Adrenal gland (tissue), 5 donors: ENCODE measurements at regions not wholly inside any gene's neighbourhood (a gene's known extent, or its start where the extent isn't known, plus 50 kb on each side); places are given as distances from the start of the nearest gene placed in this dataset.

Source experiments
- POLR2A ChIP-seq, 2 donors: fragments of 450-650 bp; IDR thresholded peaks; one replicate each; pipeline ENCODE4 v1.6.1; 2017; ENCODE audit warnings: antibody characterized with exemption in 2 of 2, mild to moderate bottlenecking in 2 of 2, moderate library complexity in 1 of 2
- TF ChIP-seq, protein P1 (sequence below), 6 experiments: fragments of 450-650 bp in 4 of 6; fragments of 200-600 bp in 2 of 6; sonication (generic) in 1 of 6; IDR thresholded peaks; 1 replicate in 5 of 6; 2 replicates in 1 of 6; pipeline versions ENCODE4 v1.5.1 to v1.8.0; 2016 to 2021; ENCODE audit warnings: antibody characterized with exemption in 6 of 6, mild to moderate bottlenecking in 2 of 6, moderate library complexity in 1 of 6
- donor health status: DM: no; HTN: no; CAD: no.

GRCh38 chr12:90499795-90500194, 455.2 kb downstream of the CCER1 start:
- no peak for TF ChIP-seq POLR2A (IDR thresholded peaks at IDR 0.05)
- TF ChIP-seq, protein P1, sequence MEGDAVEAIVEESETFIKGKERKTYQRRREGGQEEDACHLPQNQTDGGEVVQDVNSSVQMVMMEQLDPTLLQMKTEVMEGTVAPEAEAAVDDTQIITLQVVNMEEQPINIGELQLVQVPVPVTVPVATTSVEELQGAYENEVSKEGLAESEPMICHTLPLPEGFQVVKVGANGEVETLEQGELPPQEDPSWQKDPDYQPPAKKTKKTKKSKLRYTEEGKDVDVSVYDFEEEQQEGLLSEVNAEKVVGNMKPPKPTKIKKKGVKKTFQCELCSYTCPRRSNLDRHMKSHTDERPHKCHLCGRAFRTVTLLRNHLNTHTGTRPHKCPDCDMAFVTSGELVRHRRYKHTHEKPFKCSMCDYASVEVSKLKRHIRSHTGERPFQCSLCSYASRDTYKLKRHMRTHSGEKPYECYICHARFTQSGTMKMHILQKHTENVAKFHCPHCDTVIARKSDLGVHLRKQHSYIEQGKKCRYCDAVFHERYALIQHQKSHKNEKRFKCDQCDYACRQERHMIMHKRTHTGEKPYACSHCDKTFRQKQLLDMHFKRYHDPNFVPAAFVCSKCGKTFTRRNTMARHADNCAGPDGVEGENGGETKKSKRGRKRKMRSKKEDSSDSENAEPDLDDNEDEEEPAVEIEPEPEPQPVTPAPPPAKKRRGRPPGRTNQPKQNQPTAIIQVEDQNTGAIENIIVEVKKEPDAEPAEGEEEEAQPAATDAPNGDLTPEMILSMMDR (IDR thresholded peaks at IDR 0.05): no peak
